IPS DF 6.9 (cell line): ENCODE measurements at regions not wholly inside any gene's neighbourhood (a gene's known extent, or its start where the extent isn't known, plus 50 kb on each side); places are given as distances from the start of the nearest gene placed in this dataset.

Experiments
- DNase-seq: peaks from one replicate; pipeline ENCODE4 v3.0.0-alpha.2; 2013; ENCODE audit warnings: low read depth, low spot score
- H3K27ac ChIP-seq: one replicate; pipeline ENCODE4 v1.5.1; 2013; ENCODE audit warnings: low read length, control low read depth
- H3K27me3 ChIP-seq: 2 replicates; pipeline ENCODE4 v1.6.1; 2013; ENCODE audit warnings: mild to moderate bottlenecking, low read length; ENCODE audit not compliant: control insufficient read depth, insufficient read depth
- H3K36me3 ChIP-seq: 2 replicates; pipeline ENCODE4 v1.6.1; 2013; ENCODE audit warnings: low read length; ENCODE audit not compliant: control insufficient read depth, insufficient read depth
- H3K4me1 ChIP-seq: 2 replicates; pipeline ENCODE4 v1.6.1; 2013; ENCODE audit warnings: low read length; ENCODE audit not compliant: control insufficient read depth, insufficient read depth
- H3K4me3 ChIP-seq: 2 replicates; pipeline ENCODE4 v1.5.1; 2013; ENCODE audit warnings: mild to moderate bottlenecking, low read length
- H3K9me3 ChIP-seq: 2 replicates; pipeline ENCODE4 v1.6.1; 2013; ENCODE audit warnings: low read length, inconsistent platforms; ENCODE audit not compliant: control insufficient read depth, insufficient read depth
- WGBS: extraction: QIAGEN DNeasy Blood & Tissue Kit; methylation state at CpG from one replicate; pipeline ENCODE4 v1.1.7; 2013; ENCODE audit warnings: mixed read lengths, missing lambda C conversion rate; ENCODE audit not compliant: insufficient read length, insufficient coverage; 5-methylcytosine and 5-hydroxymethylcytosine counted together

GRCh38 chr3:170741756-170742529 lies 128.1 kb downstream of the RPL22L1 start:
- Histone ChIP-seq H3K4me3 (no peak overlapping the region), H3K4me1 (no peaks in the 10 kb centered on the region), H3K36me3 (no peaks in the 10 kb centered on the region), H3K27ac (no peak overlapping the region), H3K9me3 (no peaks in the 10 kb centered on the region), H3K27me3 (no peaks in the 10 kb centered on the region)
- WGBS, result no CpG with 5 or more reads among the region's 2 CpGs
- DNase-seq, result no peak

GRCh38 chr3:170740726-170741591 lies 129.0 kb downstream of the RPL22L1 start:
- Histone ChIP-seq H3K27ac (no peak overlapping the region), H3K27me3 (no peaks in the 10 kb centered on the region), H3K4me3 (no peak overlapping the region), H3K36me3 (no peaks in the 10 kb centered on the region), H3K4me1 (no peaks in the 10 kb centered on the region), H3K9me3 (no peaks in the 10 kb centered on the region)
- no peak for DNase-seq
- no CpG with 5 or more reads among the region's 10 CpGs for WGBS

GRCh38 chr3:170740285-170740684 lies 129.7 kb downstream of the RPL22L1 start:
- Histone ChIP-seq H3K9me3 (no peaks in the 10 kb centered on the region), H3K27ac (no peak overlapping the region), H3K4me1 (no peaks in the 10 kb centered on the region), H3K4me3 (no peak overlapping the region), H3K36me3 (no peaks in the 10 kb centered on the region), H3K27me3 (no peaks in the 10 kb centered on the region)
- no CpG with 5 or more reads among the region's 3 CpGs for WGBS
- DNase-seq, result no peak

- Histone ChIP-seq H3K27me3 (no peaks in the 10 kb centered on the region), H3K4me1 (no peaks in the 10 kb centered on the region), H3K27ac (no peak overlapping the region), H3K9me3 (no peaks in the 10 kb centered on the region), H3K4me3 (no peak overlapping the region), H3K36me3 (no peaks in the 10 kb centered on the region)
- WGBS, result no CpG with 5 or more reads among the region's 4 CpGs
- no peak for DNase-seq
Observed at GRCh38 chr3:170739410-170739809, 130.6 kb downstream of the RPL22L1 start.

GRCh38 chr3:170738766-170739165 lies 131.2 kb downstream of the RPL22L1 start:
- no peaks in the 10 kb centered on the region for H3K4me1 ChIP-seq

GRCh38 chr3:170737498-170738162 lies 132.4 kb downstream of the RPL22L1 start:
- Histone ChIP-seq H3K4me1 (no peaks in the 10 kb centered on the region), H3K27ac (no peak overlapping the region), H3K27me3 (no peaks in the 10 kb centered on the region), H3K9me3 (no peaks in the 10 kb centered on the region), H3K36me3 (no peaks in the 10 kb centered on the region), H3K4me3 (no peak overlapping the region)
- WGBS, result no CpG with 5 or more reads among the region's 3 CpGs
- DNase-seq, result no peak

More at GRCh38 chr3:170738766-170739165, 131.2 kb downstream of the RPL22L1 start:
- Histone ChIP-seq H3K27me3 (no peaks in the 10 kb centered on the region), H3K9me3 (no peaks in the 10 kb centered on the region), H3K36me3 (no peaks in the 10 kb centered on the region), H3K27ac (no peak overlapping the region), H3K4me3 (no peak overlapping the region)
- no CpG with 5 or more reads among the region's 3 CpGs for WGBS
- DNase-seq, result no peak

- Histone ChIP-seq H3K4me3 (no peak overlapping the region), H3K27ac (no peak overlapping the region), H3K27me3 (no peaks in the 10 kb centered on the region), H3K4me1 (no peaks in the 10 kb centered on the region), H3K9me3 (no peaks in the 10 kb centered on the region), H3K36me3 (no peaks in the 10 kb centered on the region)
- WGBS, result no CpG with 5 or more reads among the region's 2 CpGs
- no peak for DNase-seq
Observed at GRCh38 chr3:170735821-170736220, 134.2 kb downstream of the RPL22L1 start.

- DNase-seq, result no peak
- Histone ChIP-seq H3K4me3 (no peak overlapping the region), H3K4me1 (no peaks in the 10 kb centered on the region), H3K27me3 (no peaks in the 10 kb centered on the region), H3K36me3 (no peaks in the 10 kb centered on the region), H3K9me3 (no peaks in the 10 kb centered on the region), H3K27ac (no peak overlapping the region)
- WGBS, result no CpG with 5 or more reads among the region's 1 CpG
Observed at GRCh38 chr3:170734735-170735065, 135.3 kb downstream of the RPL22L1 start.

- Histone ChIP-seq H3K27ac (no peak overlapping the region), H3K4me1 (no peaks in the 10 kb centered on the region), H3K4me3 (no peak overlapping the region), H3K27me3 (no peaks in the 10 kb centered on the region), H3K36me3 (no peaks in the 10 kb centered on the region), H3K9me3 (no peaks in the 10 kb centered on the region)
- no CpG with 5 or more reads among the region's 7 CpGs for WGBS
- DNase-seq, result no peak
Observed at GRCh38 chr3:170734043-170734734, 135.8 kb downstream of the RPL22L1 start.

GRCh38 chr3:170732660-170733245 lies 137.2 kb downstream of the RPL22L1 start:
- H3K4me1 ChIP-seq, result no peaks in the 10 kb centered on the region
- no peak for DNase-seq
- H3K9me3 ChIP-seq, result no peaks in the 10 kb centered on the region
- no peaks in the 10 kb centered on the region for H3K36me3 ChIP-seq
- no peaks in the 10 kb centered on the region for H3K27me3 ChIP-seq
- no peak overlapping the region for H3K4me3 ChIP-seq
- no peak overlapping the region for H3K27ac ChIP-seq
